Skin of body (tissue), 1 donor: ENCODE measurements at regions not wholly inside any gene's neighbourhood (a gene's known extent, or its start where the extent isn't known, plus 50 kb on each side); places are given as distances from the start of the nearest gene placed in this dataset.
A peak's percentile ranks its signal among the peaks of the same experiment; 100 is the strongest.

ENCODE experiments used
- DNase-seq: peaks from one replicate; lab custom pipeline; 2025; lab: John Stamatoyannopoulos, UW

DNA sequence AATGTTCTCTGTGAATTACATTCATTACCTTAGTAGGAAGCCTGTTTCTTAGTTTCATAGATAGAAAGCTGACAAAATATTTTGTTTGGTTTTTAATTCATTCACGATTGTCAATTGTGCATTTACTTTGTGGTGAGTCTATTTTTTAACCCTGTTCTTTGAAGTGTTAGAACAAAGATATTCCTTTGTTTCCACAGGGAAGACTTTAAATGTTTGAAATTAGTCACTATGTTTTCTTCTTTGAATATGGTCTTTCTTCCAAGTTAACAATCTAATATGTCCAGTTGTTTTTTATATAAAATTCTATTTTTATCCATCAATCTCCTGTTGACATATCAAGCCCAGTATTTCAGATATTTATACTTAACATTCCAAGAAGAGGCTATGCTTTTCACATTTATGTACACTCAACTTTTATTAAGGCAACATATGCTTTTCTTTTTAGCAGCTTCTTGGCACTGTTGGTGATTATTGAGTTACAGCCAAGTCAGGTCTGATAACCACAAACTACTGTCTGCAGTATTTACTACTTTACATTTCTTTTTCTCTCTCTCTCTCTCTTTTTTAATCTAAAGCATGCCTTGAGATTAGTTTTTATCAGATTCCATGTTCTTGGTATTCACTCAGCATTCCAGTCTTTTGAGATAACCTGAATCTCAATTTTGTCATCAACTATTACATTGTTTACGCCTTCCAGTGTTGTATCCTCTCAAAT is 812.8 kb upstream of the SLC10A2 start:
- no peak for DNase-seq

DNA sequence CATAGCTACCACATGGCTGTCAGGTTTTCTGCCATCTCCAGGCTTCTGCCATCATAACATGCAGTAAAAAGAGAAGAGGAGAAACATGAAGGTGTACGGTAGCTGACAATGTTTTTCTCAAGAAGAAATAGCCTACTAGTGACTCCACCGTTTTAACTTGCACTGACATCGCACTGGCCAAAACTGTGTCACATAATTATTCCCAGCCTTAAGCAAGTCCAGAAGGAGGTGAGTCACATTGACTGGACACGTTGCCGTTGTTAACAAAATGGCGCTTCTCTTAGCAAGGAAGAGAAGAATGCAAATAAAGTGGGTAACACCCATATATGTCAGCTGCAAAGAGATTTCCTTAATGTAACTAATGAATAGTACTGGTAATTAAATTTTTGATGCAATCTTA is 810.4 kb upstream of the SLC10A2 start:
- no peak for DNase-seq

DNA sequence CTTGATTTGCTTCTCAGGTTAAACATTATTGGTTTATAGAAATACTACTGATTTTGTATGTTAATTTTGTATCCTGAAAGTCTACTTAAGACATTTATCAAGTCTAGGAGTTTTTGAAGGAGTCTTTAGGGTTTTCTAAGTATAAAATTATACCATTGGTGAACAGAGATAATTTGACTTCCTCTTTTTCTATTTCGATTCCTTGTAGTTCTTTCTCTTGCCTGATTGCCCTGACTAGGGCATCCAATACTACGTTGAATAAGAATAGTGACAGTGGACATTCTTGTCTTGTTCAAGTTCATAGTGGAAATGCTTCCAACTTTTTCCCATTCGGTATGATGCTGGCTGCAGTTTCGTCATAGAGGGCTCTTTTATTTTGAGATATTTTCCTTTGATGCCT is 807.5 kb upstream of the SLC10A2 start:
- DNase-seq = no peak

DNA sequence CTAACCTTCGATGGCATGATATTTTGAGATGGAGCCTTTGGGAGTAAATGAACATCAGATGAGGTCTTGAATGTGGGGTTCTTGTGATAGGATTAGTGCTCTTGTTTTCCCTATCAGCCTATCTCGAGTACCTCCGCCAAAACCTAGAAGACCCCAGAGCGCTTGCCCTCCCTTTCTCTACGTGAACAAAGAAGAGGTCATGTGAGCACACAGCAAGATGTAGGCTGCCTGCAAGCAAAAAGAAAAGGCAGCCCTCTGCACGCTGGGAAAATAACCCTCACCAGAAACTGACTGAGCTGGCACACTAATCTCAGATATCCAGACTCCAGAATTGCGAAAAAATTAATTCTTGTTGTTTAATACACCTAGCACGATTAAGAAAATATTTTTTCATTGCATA is 799.8 kb upstream of the SLC10A2 start:
- DNase-seq = no peak

DNA sequence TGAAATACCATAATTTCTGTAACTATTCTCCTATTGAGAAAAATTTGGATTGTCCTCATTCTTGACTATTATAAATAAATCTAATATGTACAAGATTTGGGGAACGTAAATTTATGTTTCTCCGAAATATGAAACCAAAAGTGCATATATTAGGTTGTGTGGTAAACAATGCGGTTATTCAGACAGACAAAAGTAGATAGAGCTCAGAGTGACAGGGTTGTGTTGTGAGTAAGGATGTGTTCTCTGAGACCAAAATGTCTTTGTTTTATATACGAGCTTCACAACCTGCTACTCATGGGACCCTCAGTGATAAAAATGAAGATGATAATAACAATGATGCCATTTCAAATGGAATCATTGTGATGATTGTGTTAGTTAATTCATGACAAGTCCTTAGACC is 796.3 kb upstream of the SLC10A2 start:
- DNase-seq = no peak

DNA sequence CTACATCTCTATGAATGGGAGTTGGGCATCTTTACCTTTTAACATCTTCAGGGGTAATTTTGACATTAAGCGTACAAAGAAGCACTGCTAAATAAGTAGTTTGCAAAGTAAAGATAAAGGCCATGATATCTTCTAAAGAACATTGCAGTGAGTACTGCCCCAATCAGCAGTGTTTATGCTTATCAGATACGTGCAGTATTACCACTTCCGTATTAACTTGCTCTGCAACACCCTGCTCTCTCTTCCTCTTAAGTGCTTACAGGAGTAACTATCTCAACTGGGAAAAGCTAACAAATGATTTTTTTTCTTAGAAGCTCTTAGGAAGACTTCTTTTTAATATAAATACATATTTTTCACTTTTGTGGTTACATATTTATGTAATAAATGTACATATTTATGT is 793.7 kb upstream of the SLC10A2 start:
- no peak for DNase-seq

DNA sequence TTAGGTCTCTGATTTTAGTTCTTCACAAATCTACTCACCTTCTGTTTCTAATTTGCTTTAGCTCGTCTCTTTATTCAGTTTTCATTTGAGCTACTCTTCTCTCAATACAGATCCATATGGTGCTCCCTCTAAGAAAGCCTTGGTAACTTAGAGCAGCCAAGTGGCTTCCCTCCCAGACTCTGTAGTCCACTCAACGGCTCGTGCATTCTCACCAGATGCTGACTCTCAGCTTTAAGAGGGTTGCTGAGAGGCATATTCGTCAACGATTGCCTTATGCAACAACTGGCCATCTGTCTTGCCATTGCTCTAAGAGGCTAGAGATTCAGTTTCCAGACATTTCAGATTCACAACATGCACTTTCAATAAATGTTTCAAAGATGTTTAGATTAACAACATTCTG is 785.8 kb upstream of the SLC10A2 start:
- peak; percentile 90 for DNase-seq

DNA sequence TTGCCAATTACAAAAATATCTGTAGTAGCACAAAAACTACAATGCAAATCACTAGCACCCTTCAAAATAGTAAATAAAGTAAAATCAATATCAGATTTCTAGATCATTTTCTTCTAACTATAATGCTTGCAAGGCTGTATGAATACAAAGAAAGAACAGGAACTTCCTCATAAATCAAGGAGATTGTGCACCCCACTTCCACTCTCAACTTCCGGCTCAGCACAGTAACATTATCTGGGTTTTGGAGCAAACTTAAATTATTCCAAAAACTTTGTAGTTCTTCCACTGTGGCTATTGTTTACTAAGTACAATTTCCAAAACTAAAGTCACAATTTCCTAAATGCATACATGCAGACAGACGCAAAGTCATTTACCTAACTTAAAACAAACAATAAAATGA is 778.3 kb upstream of the SLC10A2 start:
- DNase-seq = no peak

DNA sequence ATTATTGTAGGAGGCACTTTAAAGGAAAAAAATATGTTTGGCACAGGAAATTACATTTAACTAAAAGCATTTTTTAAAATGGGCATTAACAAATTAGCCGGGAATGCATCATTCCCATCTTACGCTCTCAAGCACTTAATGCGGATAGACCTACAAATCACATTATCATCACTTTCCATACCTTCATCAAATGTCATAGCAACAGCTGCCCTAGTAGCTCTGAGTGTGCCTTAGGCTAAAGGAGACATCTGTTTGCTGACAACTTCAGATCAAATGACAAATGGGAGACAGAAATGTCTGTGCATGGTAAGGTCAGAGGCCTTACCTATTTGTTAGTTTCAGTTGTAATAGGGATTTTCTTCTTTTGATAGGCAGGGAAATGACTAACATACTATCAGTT is 773.2 kb upstream of the SLC10A2 start:
- DNase-seq = no peak

DNA sequence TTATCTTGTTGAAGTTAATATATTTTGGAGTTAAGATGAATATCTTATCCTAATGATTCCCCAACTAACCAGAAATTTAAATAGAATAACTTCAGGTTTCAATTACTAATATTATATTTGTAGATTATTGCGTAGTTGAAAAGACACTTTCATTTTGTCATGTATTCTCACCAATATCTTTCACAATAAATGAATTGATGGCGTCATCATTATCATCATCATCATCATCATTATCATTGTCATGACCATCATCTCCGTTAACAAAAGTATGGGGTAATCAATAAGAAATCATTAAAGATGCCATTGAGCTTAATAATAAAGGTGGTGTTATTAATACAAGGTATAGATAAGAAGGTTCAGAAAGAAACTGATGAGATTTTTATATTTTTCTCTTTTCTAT is 768.8 kb upstream of the SLC10A2 start:
- no peak for DNase-seq

DNA sequence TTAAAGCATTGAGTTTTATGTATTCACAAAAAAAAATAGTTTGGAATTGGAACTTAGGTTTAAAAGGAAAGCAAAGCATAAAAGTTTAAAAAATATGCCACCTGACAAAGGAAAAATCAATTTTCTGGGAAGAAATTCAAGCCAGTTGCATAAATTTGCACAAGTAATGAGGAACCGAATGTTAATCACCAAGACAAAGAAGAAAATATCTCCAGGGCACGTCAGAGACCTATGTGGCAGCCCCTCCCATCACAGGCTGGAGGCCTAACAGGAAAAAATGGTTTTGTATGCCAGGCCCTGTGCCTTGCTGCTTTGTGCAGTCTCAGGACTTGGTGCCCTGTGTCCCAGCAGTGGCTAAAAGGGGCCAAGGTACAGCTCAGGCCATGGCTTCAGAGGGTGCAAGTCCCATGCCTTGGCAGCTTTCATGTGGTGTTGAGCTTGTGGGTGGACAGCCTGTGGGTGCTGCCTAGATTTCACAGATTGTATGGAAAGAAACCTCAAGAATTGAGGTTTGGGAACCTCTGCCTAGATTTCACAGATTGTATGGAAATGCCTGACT is 767.2 kb upstream of the SLC10A2 start:
- DNase-seq = no peak

DNA sequence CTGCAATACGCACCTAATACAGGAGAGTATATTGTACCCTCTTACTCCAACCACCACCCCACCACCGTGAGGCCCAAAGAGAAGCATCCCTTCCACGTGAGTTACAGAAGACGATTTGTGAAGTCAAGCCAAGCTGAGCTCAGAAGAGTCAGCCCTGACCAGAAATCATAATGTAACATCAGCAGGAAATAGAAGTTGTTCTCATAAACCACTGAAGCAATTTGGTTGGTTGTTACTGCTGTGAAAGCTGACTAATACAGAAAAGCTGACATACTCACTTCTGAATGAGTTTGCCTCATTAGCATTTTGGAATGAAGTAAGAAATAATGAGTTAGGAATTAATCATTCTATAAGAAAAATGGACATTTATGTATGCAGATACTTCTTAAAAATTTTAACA is 749.4 kb upstream of the SLC10A2 start:
- DNase-seq = no peak

DNA sequence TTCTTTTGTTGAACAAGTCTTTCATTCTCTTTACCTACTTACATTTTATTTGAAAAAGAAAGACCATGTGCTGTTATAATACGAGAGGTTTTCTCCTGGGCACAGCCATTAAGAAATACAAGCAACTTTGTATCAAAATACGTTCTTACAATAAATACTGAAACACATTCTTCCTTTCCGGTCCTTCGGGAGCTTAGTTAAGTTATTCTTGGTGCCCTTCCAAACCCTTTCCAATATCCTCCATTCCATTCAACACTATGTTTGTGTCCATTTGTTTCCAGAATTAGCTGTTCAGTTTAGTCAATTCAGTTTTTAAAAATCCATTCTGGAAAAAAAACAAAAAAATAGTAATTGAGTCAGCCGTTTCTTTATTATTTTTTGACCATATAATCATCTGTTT is 746.8 kb upstream of the SLC10A2 start:
- no peak for DNase-seq

DNA sequence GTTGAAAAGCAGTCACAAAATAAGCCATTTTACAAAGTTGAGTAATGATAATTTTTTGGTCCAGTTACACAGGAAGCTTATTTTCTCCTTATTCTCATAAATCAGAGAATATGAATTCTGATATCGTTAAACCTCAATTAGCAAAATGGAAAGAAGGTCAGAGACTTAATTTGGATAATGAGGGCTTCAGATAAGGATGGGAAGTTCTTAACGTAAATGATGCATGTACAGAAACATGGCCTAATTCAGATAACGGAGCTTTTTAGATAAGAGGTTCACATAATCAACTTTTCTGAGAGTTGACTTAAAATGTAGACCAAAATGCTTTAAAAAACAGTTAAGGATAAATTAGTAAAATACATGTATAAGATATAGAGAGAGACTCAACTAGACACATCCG is 746.3 kb upstream of the SLC10A2 start:
- no peak for DNase-seq

DNA sequence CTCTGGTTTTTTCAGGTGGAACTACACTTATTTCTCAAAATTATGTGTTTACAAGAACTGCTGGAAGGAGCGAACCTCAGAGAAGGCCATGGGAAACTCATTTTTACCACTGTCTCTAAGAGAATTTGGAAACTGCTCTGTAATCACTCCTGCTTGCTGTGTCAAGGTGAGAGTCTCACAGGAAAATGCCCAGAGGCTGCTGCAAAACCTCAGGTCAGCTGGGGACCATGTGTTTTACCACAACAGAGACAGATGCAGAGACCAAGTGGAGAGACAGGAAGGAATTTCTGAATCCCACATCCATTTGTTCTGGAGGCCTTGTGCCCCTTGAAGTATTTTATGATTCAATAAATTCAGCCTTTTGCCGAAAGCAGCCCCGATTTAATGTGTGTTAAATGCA is 743.8 kb upstream of the SLC10A2 start:
- DNase-seq = no peak

DNA sequence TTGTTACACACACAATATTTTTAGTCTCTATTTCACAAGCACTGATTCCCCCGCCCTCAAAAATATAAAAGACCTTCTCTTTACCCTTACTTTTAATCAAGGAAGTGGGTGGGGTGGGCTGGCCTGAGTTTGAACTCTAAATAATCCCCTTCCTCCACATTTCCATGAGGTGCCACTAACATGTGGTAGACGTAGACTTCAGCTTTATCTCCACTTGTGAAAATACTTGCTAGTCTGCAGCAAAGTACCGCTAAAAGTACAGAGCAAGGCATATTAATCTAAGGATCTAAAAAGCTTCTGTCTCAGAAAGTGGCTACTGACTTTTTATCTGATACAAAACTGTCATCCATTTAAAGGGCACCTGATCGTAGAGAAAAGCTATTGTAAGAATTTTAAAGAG is 739.6 kb upstream of the SLC10A2 start:
- no peak for DNase-seq

DNA sequence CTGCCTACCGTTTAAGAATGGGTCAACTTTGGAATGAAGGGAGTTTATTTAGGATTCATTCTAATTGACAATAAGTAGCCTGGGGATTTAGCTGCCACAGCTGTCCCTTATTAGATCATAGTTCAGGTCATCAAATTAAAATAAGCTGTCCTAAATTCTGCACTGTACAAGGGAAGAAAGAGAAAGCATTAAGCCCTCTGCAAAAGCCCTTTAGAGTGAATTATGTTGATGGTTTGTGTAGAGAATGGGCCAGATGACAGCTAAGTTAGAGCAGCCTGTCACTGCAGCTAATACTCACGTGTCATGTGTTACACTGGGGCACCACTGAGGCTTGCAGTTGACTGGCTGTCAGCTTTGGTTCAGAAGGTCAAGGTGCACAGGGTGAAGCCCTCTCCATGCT is 737.1 kb upstream of the SLC10A2 start:
- DNase-seq = no peak

DNA sequence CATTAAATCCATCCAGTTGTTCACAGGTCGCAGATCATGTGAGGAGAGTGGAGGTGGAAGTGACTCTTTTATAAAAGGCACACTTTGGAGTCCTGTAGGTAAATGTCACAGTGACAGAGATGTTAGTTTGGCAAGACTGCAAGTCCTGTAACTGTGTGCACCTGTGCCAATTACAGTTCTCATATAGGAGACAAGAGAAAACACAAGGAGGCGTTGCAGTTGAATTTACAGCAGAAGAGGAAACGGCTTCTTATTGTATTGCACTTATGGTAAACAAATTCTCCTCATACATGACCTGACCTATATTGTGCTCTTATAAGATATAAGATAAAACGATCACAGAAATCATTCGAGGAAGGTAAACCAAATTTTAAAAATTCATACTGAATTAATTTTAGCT is 732.8 kb upstream of the SLC10A2 start:
- no peak for DNase-seq

DNA sequence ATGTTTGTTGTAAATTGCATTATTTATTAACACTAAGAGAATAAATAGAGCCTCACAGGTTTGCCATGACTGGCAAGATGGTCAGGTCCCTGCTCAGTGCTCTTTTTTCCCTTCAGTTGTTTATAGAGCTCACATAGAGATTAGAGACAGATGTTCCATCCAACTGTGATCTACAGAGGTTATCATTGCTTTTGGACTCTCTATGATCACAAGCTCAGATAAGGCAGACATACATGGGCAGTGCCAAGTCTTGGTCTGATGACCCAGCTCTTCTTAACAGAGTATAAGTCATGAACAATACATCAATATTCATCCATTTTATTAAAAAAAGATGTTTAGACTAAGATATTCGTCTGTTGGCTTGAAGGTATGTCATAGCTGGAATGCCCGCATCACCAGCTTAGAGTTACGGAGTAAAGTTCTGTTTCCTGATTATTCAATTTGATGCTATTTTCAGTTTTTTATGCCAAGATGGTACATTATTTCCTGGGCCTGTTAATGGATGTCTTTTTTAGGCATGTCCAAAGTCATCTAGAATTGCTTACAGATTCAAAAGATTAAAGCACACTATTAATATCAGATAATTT is 729.8 kb upstream of the SLC10A2 start:
- no peak for DNase-seq

DNA sequence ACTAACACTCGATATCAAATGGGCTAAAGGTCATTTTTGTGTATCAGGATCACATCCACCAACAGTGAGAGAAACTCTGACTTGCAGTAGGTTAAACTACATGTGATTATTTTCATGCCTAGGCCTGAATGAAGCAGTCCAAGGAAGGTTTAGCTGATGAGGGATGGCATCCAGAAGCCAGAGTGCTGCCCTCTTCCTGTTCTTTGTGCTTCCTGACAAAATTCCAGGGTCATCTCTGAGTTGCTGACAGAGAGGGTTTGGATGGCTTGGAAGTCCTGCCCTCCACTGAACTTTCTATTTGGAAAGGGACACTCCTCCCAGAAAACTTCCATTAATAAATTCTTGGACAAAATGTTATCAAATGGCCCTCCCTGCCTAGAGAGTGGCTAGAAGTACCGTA is 728.3 kb upstream of the SLC10A2 start:
- DNase-seq = no peak

DNA sequence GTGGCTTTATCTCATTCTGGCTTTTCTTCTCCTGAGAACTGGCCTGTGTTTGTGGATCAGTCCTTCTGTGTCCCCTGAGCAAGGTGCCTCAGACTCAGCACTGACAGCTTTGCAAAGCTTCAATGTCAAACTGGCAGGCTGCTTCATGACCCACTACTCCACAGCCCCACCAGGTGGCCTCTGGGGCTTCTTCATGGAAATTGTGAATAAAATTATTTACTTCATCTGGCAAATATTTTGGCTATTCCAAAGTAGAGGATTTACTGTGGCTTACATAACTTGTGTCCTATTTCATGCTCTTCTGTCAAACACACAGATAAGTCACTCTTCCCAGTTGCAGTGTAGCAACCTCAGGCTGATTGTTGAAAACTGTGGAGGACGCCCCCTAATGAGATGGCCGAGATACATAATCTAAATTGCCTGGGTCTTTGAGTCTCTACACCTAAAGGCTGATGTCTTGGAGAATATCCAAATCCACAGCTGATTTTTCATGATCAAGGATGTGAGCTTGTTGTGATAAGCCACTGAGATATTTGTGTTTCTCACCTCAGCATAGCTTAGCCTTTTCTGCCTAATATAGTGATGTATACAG is 721.9 kb upstream of the SLC10A2 start:
- DNase-seq = no peak

DNA sequence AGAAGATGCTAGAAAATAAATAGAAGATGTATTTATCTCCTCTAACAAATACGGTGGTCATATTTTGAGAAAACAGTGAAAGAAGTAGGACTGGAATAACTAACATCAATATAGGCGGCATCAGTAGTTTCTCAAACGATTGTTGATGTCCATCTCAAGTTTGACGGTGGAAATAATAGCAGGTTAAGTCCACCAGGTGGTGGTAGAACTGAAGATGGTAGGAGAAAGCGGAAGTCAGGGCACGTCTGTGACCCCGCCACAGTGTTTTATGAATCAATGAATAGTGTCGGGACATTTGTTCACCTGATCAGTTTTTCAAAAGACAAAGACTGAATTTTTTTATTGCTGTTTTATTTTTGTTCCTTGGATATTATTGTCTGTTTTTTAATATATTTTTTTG is 706.4 kb upstream of the SLC10A2 start:
- no peak for DNase-seq

DNA sequence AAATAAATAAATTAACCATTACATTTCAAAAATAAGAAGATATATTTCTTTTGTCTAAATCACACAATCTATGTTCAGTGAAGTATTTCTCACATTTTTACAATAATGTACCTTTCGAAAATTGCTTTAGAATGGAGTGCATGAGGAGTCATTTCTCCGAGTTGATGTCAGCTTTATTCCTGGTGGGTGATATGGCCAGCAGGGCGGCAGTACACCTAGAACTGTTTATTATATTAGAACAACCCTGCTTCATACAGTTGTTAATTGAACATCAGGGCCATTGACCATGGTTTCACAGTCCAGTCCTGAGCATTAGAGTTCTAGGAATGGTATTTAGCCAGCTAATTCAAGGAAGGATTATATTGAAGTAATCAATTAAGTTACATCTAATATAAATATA is 696.3 kb upstream of the SLC10A2 start:
- no peak for DNase-seq
